ENCODE measurements at regions not wholly inside any gene's neighbourhood (a gene's known extent, or its start where the extent isn't known, plus 50 kb on each side); places are given as distances from the start of the nearest gene placed in this dataset.
"Not testable (repeated sequence)": the region's sequence is repeated elsewhere in the genome, so short reads cannot be mapped to it uniquely, and the experiment has no call there.

DNA sequence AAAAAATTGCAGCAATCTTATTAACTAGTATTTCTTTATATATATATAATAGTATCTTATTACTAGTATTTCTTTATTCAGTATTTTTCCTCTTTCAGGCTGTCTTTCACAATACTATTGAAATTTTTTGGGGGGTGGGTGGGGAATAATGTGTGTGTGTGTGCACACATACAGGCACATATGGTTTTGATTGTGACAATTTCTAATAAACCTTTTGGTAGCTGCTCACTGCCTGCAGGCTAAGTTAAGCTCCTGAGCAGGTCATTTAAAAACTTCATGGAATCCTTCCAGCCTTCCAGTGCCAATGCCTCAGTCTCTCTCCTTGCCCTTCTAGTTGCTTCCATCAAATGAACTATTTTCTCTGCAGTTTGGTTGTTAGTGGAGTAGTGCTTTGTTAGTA lies 490.1 kb downstream of the PCNX1 start:
- no peak for DNase-seq (ENCODE audit: low read depth)

- no peak for DNase-seq (ENCODE audit: low read depth)
Observed at GRCh38 chr14:71398450-71398849, 491.2 kb downstream of the PCNX1 start.

DNA sequence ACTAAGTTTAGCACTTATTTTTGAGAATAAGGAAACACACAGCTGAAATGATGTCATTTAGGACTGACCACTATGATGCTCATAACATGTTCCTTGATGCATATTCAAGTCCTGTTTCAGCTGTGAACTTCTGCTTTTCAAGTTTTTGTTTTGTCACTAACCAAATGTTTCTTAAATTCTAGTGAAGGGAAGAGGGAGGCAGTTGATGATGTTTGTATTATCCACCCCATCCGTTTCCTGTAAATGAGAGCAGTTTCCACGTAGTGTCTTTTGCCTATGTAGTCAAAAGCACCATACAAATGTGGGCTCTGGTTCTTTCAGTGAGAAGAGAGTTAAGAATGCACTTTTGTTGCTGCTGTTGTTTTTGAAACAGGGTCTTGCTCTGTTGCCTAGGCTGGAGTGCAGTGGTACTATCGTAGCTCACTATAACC lies 491.8 kb downstream of the PCNX1 start:
- no peak for DNase-seq (ENCODE audit: low read depth)

- DNase-seq (ENCODE audit: low read depth): no peak
Observed at GRCh38 chr14:71400871-71401321, 493.6 kb downstream of the PCNX1 start.

DNA sequence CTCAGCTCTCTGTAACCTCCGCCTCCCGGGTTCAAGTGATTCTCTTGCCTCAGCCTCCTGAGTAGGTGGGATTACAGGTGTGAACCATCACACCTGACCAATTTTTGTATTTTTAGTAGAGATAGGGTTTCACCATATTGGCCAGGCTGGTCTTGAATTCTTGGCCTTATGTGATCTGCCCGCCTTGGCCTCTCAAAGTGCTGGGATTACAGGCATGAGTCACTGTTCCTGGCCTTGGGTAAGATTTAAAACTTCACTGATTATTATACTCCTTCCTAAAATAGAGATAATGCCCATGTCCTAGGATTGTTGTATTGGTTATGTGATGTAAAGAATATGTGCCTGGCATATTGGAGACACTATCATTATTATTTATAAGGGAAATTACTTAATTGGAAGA lies 495.2 kb downstream of the PCNX1 start:
- not testable (repeated sequence) for DNase-seq (ENCODE audit: low read depth)

GRCh38 chr14:71403656-71404055 lies 496.4 kb downstream of the PCNX1 start:
- no peak for DNase-seq (ENCODE audit: low read depth)

GRCh38 chr14:71405676-71406075 lies 498.4 kb downstream of the PCNX1 start:
- DNase-seq (ENCODE audit: low read depth): no peak

DNA sequence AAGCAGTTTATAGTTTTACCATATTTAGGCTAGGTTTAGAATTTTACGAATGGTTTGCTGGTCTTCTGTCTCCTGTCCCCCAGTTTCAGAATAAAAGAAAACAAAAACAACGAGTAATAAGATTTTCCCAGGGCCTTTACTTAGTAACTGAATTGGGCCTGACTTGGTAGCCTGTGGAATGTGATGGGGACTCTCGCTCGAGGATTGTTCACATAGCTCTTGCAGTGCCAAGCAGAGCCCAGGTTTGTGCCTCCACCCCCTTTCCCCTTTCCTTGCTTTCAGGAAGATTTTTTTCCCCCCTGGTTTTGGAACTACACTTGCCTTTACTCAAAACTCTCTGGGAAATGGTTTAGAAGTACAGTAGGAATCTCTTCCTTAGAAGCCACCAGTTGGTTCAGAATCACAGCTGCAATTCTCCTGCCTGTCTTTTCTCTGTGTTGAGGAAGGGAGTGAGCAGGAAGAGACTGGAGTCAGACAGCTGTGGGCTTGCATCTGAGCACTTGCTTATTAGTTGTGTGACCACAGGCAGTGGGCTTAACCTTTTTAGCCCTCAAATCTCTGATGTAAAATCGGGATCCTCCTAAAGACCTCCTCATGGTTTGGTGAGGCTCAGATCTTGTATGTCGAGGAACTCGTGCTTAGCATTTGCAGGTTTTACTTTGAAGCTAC lies 501.2 kb downstream of the PCNX1 start:
- no peak for DNase-seq (ENCODE audit: low read depth)

DNA sequence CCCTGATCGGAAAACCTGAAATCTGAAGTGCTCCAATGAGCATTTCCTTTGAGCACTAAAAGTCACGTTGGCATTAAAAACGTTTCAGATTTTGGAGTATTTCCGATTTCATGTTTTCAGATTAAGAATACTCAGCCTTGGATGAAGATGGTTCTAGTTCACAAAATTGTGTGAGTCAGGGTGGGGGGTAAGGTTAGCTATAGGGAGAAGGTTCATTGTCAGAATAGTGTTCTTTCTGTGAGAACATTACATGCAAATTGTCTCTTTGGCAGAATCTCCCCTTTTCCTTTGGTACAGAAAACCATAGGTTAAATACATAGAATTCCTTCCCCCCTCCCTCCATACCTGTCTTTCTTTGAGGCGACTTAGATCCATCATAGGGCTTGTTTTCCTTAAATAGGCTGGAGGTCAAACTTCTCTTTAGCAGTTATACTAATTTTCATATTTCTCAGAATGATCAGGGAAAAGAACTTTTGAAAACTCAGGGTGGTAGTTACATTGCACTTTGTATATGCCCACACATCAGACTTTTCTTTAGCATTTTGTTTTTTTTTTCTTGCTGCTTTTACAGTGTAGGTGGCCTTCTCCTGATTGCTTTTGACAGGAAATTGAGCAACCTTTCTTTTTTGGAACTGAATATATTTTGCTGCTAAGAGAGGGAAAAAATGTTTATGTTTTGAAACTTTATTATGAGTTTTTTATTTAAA lies 503.5 kb downstream of the PCNX1 start:
- no peak for DNase-seq (ENCODE audit: low read depth)

GRCh38 chr14:71411285-71411595 lies 504.0 kb downstream of the PCNX1 start:
- no peak for DNase-seq (ENCODE audit: low read depth)

GRCh38 chr14:71411738-71412137 lies 504.5 kb downstream of the PCNX1 start:
- DNase-seq (ENCODE audit: low read depth): no peak

- no peak for DNase-seq (ENCODE audit: low read depth)
Observed at GRCh38 chr14:71414631-71415403, 507.6 kb downstream of the PCNX1 start.

- no peak for DNase-seq (ENCODE audit: low read depth)
Observed at GRCh38 chr14:71415404-71415690, 508.1 kb downstream of the PCNX1 start.

- DNase-seq (ENCODE audit: low read depth): no peak
Observed at GRCh38 chr14:71416392-71416791, 509.1 kb downstream of the PCNX1 start.

- DNase-seq (ENCODE audit: low read depth): no peak
Observed at GRCh38 chr14:71418532-71419245, 511.4 kb downstream of the PCNX1 start.

- DNase-seq (ENCODE audit: low read depth): no peak
Observed at GRCh38 chr14:71423481-71423880, 508.7 kb upstream of the RGS6 start.

- no peak for DNase-seq (ENCODE audit: low read depth)
Observed at GRCh38 chr14:71424941-71425340, 507.3 kb upstream of the RGS6 start.

GRCh38 chr14:71426001-71426400 lies 506.2 kb upstream of the RGS6 start:
- DNase-seq (ENCODE audit: low read depth): no peak

DNA sequence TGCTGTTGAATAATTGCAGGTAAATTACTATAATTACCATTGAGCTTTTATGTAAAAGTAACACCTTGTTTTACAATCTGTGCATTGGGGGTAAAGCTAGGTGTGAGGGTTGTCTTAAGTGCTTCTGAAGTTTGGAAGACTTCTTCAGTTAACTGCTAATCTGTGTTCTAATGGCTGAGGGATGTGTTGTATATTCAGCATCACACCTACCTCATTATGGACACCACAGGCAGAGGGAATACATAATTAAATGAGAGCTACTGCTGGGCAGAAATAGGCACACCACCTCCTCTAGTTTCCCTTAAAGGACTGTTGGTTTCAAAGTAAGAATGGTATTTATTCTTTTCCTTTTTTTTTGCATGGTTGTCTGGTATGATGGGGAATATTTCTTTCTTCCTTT lies 502.3 kb upstream of the RGS6 start:
- no peak for DNase-seq (ENCODE audit: low read depth)

DNA sequence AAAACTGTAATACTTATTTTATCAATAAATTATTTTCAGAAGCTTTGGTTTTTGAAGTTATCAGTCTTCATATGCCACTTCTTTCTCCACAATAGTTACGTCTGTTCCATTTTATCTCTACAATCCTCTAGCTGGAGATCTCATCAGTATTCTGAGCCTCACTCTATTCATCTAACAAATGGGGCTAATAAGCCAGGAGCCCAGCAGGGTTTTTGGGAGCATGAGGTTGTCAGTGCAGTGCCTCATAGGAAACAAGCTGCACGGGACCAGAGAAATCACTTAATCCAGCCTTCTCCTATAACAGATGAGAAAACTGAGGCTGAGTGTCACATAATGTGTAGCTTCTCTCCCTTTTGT lies 501.9 kb upstream of the RGS6 start:
- no peak for DNase-seq (ENCODE audit: low read depth)

- DNase-seq (ENCODE audit: low read depth): no peak
Observed at GRCh38 chr14:71430678-71431376, 501.4 kb upstream of the RGS6 start.
